Prostate gland (tissue), 2 donors: ENCODE measurements at regions not wholly inside any gene's neighbourhood (a gene's known extent, or its start where the extent isn't known, plus 50 kb on each side); places are given as distances from the start of the nearest gene placed in this dataset.

Experiments used
- CTCF ChIP-seq, 4 experiments: fragments of 200-600 bp in 2 of 4; fragments of 450-650 bp in 2 of 4; sonication (generic) in 2 of 4; IDR thresholded peaks; 1 replicate in 3 of 4; 2 replicates in 1 of 4; pipeline ENCODE4 v1.5.1; 2016 to 2019; ENCODE audit warnings: antibody characterized with exemption in 4 of 4, mild to moderate bottlenecking in 2 of 4, moderate library complexity in 2 of 4
- POLR2A ChIP-seq: fragments of 450-650 bp; IDR thresholded peaks from one replicate; pipeline ENCODE4 v1.6.1; 2016; ENCODE audit warnings: antibody characterized with exemption, mild to moderate bottlenecking
- POLR2AphosphoS5 ChIP-seq: sonication (generic); formaldehyde crosslinking; IDR thresholded peaks from one replicate; pipeline ENCODE4 v1.6.1; 2017; ENCODE audit warnings: antibody characterized with exemption

- TF ChIP-seq POLR2A (no peak), CTCF (IDR thresholded peaks at IDR 0.05) (no peak), POLR2AphosphoS5 (no peak)
These were observed 364.2 kb downstream of the ZNF516 start for GRCh38 chr18:76130845-76131244.
